AML-193 (cell line): ENCODE measurements at regions not wholly inside any gene's neighbourhood (a gene's known extent, or its start where the extent isn't known, plus 50 kb on each side); places are given as distances from the start of the nearest gene placed in this dataset.

Experiments
- DNase-seq, 2 experiments: peaks; one replicate each; lab custom pipeline; 2025; lab: John Stamatoyannopoulos, UW

GRCh38 chr13:76210262-76210661, 574.1 kb downstream of the LMO7 start:
- no peak for DNase-seq

- no peak for DNase-seq
Observed at GRCh38 chr13:76198568-76199163, 562.5 kb downstream of the LMO7 start.

GRCh38 chr13:76189882-76190519, 553.9 kb downstream of the LMO7 start:
- no peak for DNase-seq

GRCh38 chr13:76175961-76176725, 540.0 kb downstream of the LMO7 start:
- no peak for DNase-seq

GRCh38 chr13:76168661-76169060, 532.5 kb downstream of the LMO7 start:
- DNase-seq: no peak

GRCh38 chr13:76164290-76164689, 528.2 kb downstream of the LMO7 start:
- DNase-seq: no peak

GRCh38 chr13:76163761-76164160, 527.6 kb downstream of the LMO7 start:
- DNase-seq: no peak

- no peak for DNase-seq
Observed at GRCh38 chr13:76160961-76161925, 525.1 kb downstream of the LMO7 start.

GRCh38 chr13:76160506-76160905, 524.4 kb downstream of the LMO7 start:
- no peak for DNase-seq

- no peak for DNase-seq
Observed at GRCh38 chr13:76157926-76158325, 521.8 kb downstream of the LMO7 start.

GRCh38 chr13:76153239-76153638, 517.1 kb downstream of the LMO7 start:
- DNase-seq: no peak

GRCh38 chr13:76148926-76149325, 512.8 kb downstream of the LMO7 start:
- DNase-seq: no peak

- no peak for DNase-seq
Observed at GRCh38 chr13:76148374-76148773, 512.2 kb downstream of the LMO7 start.

- no peak for DNase-seq
Observed at GRCh38 chr13:76132532-76132931, 496.4 kb downstream of the LMO7 start.

- no peak for DNase-seq
Observed at GRCh38 chr13:76131551-76131950, 495.4 kb downstream of the LMO7 start.

- DNase-seq: no peak
Observed at GRCh38 chr13:76129305-76130000, 493.3 kb downstream of the LMO7 start.

- DNase-seq: no peak
Observed at GRCh38 chr13:76127922-76128321, 491.8 kb downstream of the LMO7 start.

- DNase-seq: no peak
Observed at GRCh38 chr13:76123548-76123947, 487.4 kb downstream of the LMO7 start.

- no peak for DNase-seq
Observed at GRCh38 chr13:76116751-76117360, 480.7 kb downstream of the LMO7 start.

- no peak for DNase-seq
Observed at GRCh38 chr13:76106763-76107162, 470.6 kb downstream of the LMO7 start.

GRCh38 chr13:76094645-76095044, 458.5 kb downstream of the LMO7 start:
- no peak for DNase-seq
